ENCODE measurements at regions not wholly inside any gene's neighbourhood (a gene's known extent, or its start where the extent isn't known, plus 50 kb on each side); places are given as distances from the start of the nearest gene placed in this dataset.

DNA sequence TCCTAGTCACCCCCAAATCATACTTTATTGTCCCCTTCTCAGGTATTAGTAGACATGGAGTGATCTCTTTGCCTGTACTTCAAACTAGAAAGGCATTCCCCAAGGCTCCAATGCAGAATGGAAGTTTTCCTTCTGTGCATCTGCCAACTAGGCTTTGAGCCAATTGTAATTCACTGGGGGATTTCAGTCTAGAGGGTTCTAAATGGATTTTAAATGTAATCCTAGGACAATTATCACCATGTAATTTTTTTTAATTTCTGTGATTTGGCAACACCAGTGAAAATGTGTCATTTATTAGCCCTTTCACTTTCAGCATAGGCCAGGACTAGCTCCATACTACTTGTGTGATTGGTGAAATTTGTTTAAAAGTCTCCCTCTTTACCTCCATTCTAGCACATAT lies 557.6 kb upstream of the MARCKS start:
- H3K36me3 Mint-ChIP-seq, result no peaks in the 10 kb centered on the region
- H3K27me3 Mint-ChIP-seq, result no peaks in the 10 kb centered on the region
- TF ChIP-seq, protein P1, sequence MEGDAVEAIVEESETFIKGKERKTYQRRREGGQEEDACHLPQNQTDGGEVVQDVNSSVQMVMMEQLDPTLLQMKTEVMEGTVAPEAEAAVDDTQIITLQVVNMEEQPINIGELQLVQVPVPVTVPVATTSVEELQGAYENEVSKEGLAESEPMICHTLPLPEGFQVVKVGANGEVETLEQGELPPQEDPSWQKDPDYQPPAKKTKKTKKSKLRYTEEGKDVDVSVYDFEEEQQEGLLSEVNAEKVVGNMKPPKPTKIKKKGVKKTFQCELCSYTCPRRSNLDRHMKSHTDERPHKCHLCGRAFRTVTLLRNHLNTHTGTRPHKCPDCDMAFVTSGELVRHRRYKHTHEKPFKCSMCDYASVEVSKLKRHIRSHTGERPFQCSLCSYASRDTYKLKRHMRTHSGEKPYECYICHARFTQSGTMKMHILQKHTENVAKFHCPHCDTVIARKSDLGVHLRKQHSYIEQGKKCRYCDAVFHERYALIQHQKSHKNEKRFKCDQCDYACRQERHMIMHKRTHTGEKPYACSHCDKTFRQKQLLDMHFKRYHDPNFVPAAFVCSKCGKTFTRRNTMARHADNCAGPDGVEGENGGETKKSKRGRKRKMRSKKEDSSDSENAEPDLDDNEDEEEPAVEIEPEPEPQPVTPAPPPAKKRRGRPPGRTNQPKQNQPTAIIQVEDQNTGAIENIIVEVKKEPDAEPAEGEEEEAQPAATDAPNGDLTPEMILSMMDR (conservative IDR thresholded peaks at IDR 0.05), result no peak
- DNase-seq (ENCODE audit: extremely low spot score, unreplicated experiment), result no peak
- H3K4me1 Mint-ChIP-seq (ENCODE audit: unreplicated experiment), result no peaks in the 10 kb centered on the region
- no peak overlapping the region for H3K4me3 Mint-ChIP-seq
- no peaks in the 10 kb centered on the region for H3K9me3 Mint-ChIP-seq
- H3K27ac Mint-ChIP-seq, result no peak overlapping the region

DNA sequence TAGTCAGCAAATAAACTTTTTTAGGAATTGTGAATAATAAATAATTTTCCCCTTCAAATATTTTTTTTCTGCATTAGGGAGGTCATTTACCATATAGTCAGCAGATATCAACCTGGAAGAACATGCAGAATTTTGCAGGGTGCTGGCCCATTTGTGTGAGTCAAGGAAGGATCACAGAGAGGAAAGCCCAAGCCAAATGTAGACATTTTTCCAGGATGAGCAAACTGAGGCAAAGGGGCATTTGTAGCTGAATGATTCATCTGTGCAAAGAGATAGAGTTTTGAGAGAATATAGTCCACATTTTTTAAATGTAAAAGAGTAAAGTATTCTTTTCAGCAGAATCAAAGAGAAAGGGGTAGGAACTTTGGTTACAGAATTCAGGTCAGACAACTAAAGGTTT lies 555.5 kb upstream of the MARCKS start:
- no peak overlapping the region for H3K27ac Mint-ChIP-seq
- no peaks in the 10 kb centered on the region for H3K27me3 Mint-ChIP-seq
- TF ChIP-seq, protein P1 (conservative IDR thresholded peaks at IDR 0.05), result no peak

GRCh38 chr6:113304116-113304515 lies 553.0 kb upstream of the MARCKS start:
- H3K27me3 Mint-ChIP-seq, result no peaks in the 10 kb centered on the region
- no peaks in the 10 kb centered on the region for H3K4me1 Mint-ChIP-seq (ENCODE audit: unreplicated experiment)
- no peaks in the 10 kb centered on the region for H3K9me3 Mint-ChIP-seq
- TF ChIP-seq, protein P1 (conservative IDR thresholded peaks at IDR 0.05), result no peak
- no peak overlapping the region for H3K27ac Mint-ChIP-seq
- no peak overlapping the region for H3K4me3 Mint-ChIP-seq
- DNase-seq (ENCODE audit: extremely low spot score, unreplicated experiment), result no peak
- H3K36me3 Mint-ChIP-seq, result no peaks in the 10 kb centered on the region

More for the DNA sequence above, 555.5 kb upstream of the MARCKS start:
- Mint-ChIP-seq H3K36me3 (no peaks in the 10 kb centered on the region), H3K4me1 (ENCODE audit: unreplicated experiment) (no peaks in the 10 kb centered on the region), H3K9me3 (no peaks in the 10 kb centered on the region), H3K4me3 (no peak overlapping the region)
- no peak for DNase-seq (ENCODE audit: extremely low spot score, unreplicated experiment)

- no peaks in the 10 kb centered on the region for H3K36me3 Mint-ChIP-seq
- no peak overlapping the region for H3K27ac Mint-ChIP-seq
- H3K27me3 Mint-ChIP-seq, result no peaks in the 10 kb centered on the region
- TF ChIP-seq, protein P1 (conservative IDR thresholded peaks at IDR 0.05), result peak; percentile 65
- no peaks in the 10 kb centered on the region for H3K9me3 Mint-ChIP-seq
- H3K4me1 Mint-ChIP-seq (ENCODE audit: unreplicated experiment), result no peaks in the 10 kb centered on the region
- DNase-seq (ENCODE audit: extremely low spot score, unreplicated experiment), result no peak
- H3K4me3 Mint-ChIP-seq, result no peak overlapping the region
Observed at GRCh38 chr6:113306552-113307145, 550.5 kb upstream of the MARCKS start.

- TF ChIP-seq, protein P1 (conservative IDR thresholded peaks at IDR 0.05), result no peak
- no peak overlapping the region for H3K27ac Mint-ChIP-seq
- no peaks in the 10 kb centered on the region for H3K27me3 Mint-ChIP-seq
- H3K4me3 Mint-ChIP-seq, result no peak overlapping the region
- no peak for DNase-seq (ENCODE audit: extremely low spot score, unreplicated experiment)
- no peaks in the 10 kb centered on the region for H3K36me3 Mint-ChIP-seq
- H3K9me3 Mint-ChIP-seq, result no peaks in the 10 kb centered on the region
- H3K4me1 Mint-ChIP-seq (ENCODE audit: unreplicated experiment), result no peaks in the 10 kb centered on the region
Observed at GRCh38 chr6:113308266-113308665, 548.9 kb upstream of the MARCKS start.

DNA sequence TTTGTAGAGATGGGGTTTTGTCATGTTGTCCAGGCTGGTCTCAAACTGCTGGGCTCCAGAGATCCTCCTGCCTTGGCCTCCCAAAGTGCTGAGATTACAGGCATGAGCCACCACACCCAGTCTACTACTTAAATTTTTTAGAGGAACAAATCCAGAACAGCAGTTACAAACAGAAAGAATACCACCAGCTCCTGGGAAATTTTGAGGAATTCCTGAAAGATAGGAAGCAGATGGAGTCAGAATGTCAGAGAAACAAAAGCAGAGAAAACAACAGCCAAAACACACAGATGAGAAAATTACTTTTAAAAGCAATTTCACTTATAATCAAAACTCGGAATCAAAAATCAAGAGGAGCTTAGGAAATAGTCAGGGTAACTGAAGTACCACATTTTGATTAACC lies 543.3 kb upstream of the MARCKS start:
- Mint-ChIP-seq H3K36me3 (no peaks in the 10 kb centered on the region), H3K27ac (no peak overlapping the region), H3K9me3 (no peaks in the 10 kb centered on the region), H3K27me3 (no peaks in the 10 kb centered on the region), H3K4me1 (ENCODE audit: unreplicated experiment) (peaks cover 5% of the 10 kb centered on the region), H3K4me3 (no peak overlapping the region)
- TF ChIP-seq, protein P1 (conservative IDR thresholded peaks at IDR 0.05), result no peak
- no peak for DNase-seq (ENCODE audit: extremely low spot score, unreplicated experiment)
